ENCODE measurements at regions not wholly inside any gene's neighbourhood (a gene's known extent, or its start where the extent isn't known, plus 50 kb on each side); places are given as distances from the start of the nearest gene placed in this dataset.

DNA sequence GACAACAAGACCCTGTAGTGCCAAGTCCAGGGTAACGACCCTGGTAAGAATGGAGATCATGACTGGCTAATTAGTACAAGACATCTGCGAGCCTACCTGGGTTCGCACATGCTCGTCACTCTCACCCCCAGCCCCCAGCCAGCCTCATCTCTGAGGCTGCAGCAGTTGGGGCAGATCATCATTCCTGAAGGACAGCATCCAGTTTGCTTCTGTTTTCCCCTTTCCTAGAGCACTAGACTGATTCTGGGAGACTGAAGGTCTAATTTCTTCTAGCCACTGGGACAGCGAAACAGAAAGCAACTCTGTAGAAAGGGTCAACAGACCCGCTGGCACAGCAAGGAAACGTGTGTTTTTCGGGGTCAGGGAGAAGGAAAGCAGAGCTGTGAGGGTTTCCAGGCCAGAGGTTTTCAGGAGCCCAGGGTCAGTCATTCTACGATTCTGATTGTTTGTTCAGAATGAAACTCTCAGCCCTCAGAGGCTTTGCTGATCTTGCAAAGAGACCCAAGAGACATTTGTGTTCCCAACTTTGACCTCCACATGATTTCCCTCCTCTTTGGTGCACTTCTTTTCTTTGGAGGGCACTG lies 343.1 kb upstream of the NOCT start:
- Histone ChIP-seq H3K9me3 (no peaks in the 10 kb centered on the region), H3K4me3 (no peak overlapping the region), H3K36me3 (no peaks in the 10 kb centered on the region), H3K27ac (replicated peaks in 1 of 4) (no peak overlapping the region), H3K27me3 (no peaks in the 10 kb centered on the region), H3K4me1 (peaks cover 0 to 13% (median 2%) of the 10 kb centered on the region in 4 donors)
- no peak for DNase-seq (ENCODE audit: extremely low spot score)
- WGBS = 90% methylated on average over 9 of the region's 9 CpGs
- TF ChIP-seq, protein P1, sequence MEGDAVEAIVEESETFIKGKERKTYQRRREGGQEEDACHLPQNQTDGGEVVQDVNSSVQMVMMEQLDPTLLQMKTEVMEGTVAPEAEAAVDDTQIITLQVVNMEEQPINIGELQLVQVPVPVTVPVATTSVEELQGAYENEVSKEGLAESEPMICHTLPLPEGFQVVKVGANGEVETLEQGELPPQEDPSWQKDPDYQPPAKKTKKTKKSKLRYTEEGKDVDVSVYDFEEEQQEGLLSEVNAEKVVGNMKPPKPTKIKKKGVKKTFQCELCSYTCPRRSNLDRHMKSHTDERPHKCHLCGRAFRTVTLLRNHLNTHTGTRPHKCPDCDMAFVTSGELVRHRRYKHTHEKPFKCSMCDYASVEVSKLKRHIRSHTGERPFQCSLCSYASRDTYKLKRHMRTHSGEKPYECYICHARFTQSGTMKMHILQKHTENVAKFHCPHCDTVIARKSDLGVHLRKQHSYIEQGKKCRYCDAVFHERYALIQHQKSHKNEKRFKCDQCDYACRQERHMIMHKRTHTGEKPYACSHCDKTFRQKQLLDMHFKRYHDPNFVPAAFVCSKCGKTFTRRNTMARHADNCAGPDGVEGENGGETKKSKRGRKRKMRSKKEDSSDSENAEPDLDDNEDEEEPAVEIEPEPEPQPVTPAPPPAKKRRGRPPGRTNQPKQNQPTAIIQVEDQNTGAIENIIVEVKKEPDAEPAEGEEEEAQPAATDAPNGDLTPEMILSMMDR (IDR thresholded peaks at IDR 0.05) = no peak
- TF ChIP-seq POLR2A (IDR thresholded peaks at IDR 0.05; ENCODE audit: low read depth) (no peak), EP300 (IDR thresholded peaks at IDR 0.05) (no peak), POLR2AphosphoS5 (IDR thresholded peaks at IDR 0.05) (no peak)
- intact Hi-C loops (cut with DNase I) = no loop called here

DNA sequence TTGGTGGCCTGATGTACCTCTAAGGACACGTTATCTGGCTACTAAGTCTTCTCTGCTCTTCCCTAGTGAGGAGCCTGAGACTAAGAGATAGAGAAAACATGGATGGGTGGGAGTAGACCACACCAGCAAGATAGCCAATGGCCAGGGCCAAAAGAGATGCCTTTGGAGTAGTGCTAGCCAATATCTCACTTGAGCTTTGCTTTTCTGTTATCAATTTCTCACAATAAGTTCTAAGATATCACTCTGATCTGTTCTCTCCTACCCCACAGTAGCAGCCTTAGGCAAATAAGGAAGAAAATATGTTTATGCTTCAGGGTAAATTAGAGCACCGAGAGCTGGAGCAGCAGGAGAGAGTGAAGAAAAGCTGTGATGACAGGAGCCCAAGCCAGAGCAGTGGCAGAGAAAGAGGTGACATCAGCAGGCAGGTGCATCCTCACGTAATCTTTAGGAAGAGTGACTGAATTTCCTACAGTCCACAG lies 343.9 kb upstream of the NOCT start:
- Histone ChIP-seq H3K9me3 (no peaks in the 10 kb centered on the region), H3K27me3 (no peaks in the 10 kb centered on the region), H3K4me3 (no peak overlapping the region), H3K36me3 (no peaks in the 10 kb centered on the region), H3K4me1 (peaks cover 0 to 13% (median 2%) of the 10 kb centered on the region in 4 donors), H3K27ac (replicated peaks in 1 of 4) (no peak overlapping the region)
- DNase-seq (ENCODE audit: extremely low spot score) = no peak
- TF ChIP-seq, protein P1 (IDR thresholded peaks at IDR 0.05) = no peak
- TF ChIP-seq POLR2A (IDR thresholded peaks at IDR 0.05; ENCODE audit: low read depth) (no peak), POLR2AphosphoS5 (IDR thresholded peaks at IDR 0.05) (no peak), EP300 (IDR thresholded peaks at IDR 0.05) (no peak)
- intact Hi-C loops (cut with DNase I) = no loop called here
- 80% methylated on average over 3 of the region's 3 CpGs for WGBS

DNA sequence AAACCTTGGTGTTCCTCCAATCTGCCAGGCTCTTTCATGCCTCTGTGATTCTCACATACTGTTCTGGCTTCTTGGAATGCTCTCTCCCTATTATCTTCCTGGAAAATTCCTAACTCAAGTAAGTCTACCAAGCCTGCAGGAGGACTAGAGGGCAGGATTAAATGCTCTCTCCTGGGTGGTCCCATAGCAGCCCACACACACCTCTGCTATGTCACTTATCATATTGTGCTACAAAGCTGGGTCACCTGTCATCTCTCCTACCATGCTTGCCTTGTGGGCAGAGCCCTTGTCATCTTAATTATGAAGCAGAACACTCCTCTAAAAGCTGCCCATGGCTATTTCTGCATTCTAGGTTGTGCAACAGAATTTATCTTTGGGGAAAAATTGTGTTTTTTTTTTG lies 344.5 kb upstream of the NOCT start:
- TF ChIP-seq, protein P1 (IDR thresholded peaks at IDR 0.05) = no peak
- no peak for TF ChIP-seq EP300 (IDR thresholded peaks at IDR 0.05)
- no peak for TF ChIP-seq POLR2A (IDR thresholded peaks at IDR 0.05; ENCODE audit: low read depth)
- no peak for TF ChIP-seq POLR2AphosphoS5 (IDR thresholded peaks at IDR 0.05)
- H3K27me3 ChIP-seq = no peaks in the 10 kb centered on the region
- DNase-seq (ENCODE audit: extremely low spot score) = no peak
- peaks cover 0 to 13% (median 2%) of the 10 kb centered on the region in 4 donors for H3K4me1 ChIP-seq
- no peak overlapping the region for H3K4me3 ChIP-seq
- no peak overlapping the region for H3K27ac ChIP-seq (replicated peaks in 1 of 4)
- H3K36me3 ChIP-seq = no peaks in the 10 kb centered on the region
- intact Hi-C loops (cut with DNase I) = no loop called here
- H3K9me3 ChIP-seq = no peaks in the 10 kb centered on the region

DNA sequence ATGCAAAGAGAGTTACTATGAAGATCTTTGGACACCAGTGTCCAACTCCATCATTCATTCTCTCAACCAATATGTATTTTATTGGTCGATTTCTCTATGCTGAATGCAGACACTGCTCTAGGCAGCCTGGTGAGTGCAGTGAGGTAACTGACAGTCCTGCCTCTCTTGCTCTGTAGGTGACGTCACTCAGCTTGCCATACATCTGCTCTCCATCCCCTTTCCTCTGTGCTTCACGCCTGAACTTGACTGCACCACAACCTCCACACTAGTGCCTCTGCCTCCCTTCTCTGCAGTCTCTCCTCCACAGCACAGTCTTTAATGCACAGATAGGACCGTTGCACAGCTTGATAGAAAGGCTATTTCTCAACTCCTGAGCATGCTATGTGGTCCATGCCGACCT lies 344.9 kb upstream of the NOCT start:
- no peaks in the 10 kb centered on the region for H3K27me3 ChIP-seq

More for the DNA sequence above, 344.9 kb upstream of the NOCT start:
- DNase-seq (ENCODE audit: extremely low spot score) = no peak
- 95% methylated on average over 5 of the region's 5 CpGs for WGBS
- Histone ChIP-seq H3K9me3 (no peaks in the 10 kb centered on the region), H3K36me3 (no peaks in the 10 kb centered on the region), H3K27ac (replicated peaks in 1 of 4) (no peak overlapping the region), H3K4me1 (peaks cover 0 to 13% (median 2%) of the 10 kb centered on the region in 4 donors), H3K4me3 (no peak overlapping the region)
- intact Hi-C loops (cut with DNase I) = no loop called here
- TF ChIP-seq POLR2A (IDR thresholded peaks at IDR 0.05; ENCODE audit: low read depth) = no peak
- TF ChIP-seq EP300 (IDR thresholded peaks at IDR 0.05) = no peak
- TF ChIP-seq POLR2AphosphoS5 (IDR thresholded peaks at IDR 0.05) = no peak
- TF ChIP-seq, protein P1 (IDR thresholded peaks at IDR 0.05) = no peak

All from esophagus muscularis mucosa (tissue), 4 donors.